ENCODE measurements at regions not wholly inside any gene's neighbourhood (a gene's known extent, or its start where the extent isn't known, plus 50 kb on each side); places are given as distances from the start of the nearest gene placed in this dataset.

DNA sequence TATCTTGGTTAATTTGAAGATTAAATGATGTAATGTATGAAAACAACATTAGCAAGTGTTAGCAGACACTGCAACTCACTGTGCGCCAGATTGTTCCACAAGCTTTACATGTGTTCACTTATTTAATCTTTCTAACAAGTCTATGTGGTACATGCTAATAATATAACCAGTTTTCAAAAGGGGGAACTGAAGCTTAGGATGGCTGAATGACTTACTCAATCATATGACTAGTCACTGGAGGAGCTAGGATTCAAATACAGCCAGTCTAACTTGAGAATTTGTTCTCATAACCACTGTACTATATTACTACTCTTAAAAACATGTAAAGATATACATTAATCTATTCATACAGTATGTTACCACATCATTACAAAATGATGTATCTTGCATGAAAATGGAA is 60.5 kb upstream of the LRIG3 start:
- H3K4me3 ChIP-seq: no peak overlapping the region
- no peaks in the 10 kb centered on the region for H3K9me3 ChIP-seq (replicated peaks in 1 of 3)
- intact Hi-C loops (cut with DNase I): no loop called here
- DNase-seq: no peak
- H3K4me1 ChIP-seq (replicated peaks in 1 of 2): no peaks in the 10 kb centered on the region
- no peaks in the 10 kb centered on the region for H3K36me3 ChIP-seq (replicated peaks in 1 of 2)
- H3K27me3 ChIP-seq: no peaks in the 10 kb centered on the region
- 84 to 93% (median 88%) methylated on average over 1 of the region's 1 CpG for WGBS, 4 donors
- no peak for TF ChIP-seq POLR2A (IDR thresholded peaks at IDR 0.05)
- TF ChIP-seq, protein P1, sequence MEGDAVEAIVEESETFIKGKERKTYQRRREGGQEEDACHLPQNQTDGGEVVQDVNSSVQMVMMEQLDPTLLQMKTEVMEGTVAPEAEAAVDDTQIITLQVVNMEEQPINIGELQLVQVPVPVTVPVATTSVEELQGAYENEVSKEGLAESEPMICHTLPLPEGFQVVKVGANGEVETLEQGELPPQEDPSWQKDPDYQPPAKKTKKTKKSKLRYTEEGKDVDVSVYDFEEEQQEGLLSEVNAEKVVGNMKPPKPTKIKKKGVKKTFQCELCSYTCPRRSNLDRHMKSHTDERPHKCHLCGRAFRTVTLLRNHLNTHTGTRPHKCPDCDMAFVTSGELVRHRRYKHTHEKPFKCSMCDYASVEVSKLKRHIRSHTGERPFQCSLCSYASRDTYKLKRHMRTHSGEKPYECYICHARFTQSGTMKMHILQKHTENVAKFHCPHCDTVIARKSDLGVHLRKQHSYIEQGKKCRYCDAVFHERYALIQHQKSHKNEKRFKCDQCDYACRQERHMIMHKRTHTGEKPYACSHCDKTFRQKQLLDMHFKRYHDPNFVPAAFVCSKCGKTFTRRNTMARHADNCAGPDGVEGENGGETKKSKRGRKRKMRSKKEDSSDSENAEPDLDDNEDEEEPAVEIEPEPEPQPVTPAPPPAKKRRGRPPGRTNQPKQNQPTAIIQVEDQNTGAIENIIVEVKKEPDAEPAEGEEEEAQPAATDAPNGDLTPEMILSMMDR (IDR thresholded peaks at IDR 0.05): no peak
- H3K27ac ChIP-seq: no peak overlapping the region

DNA sequence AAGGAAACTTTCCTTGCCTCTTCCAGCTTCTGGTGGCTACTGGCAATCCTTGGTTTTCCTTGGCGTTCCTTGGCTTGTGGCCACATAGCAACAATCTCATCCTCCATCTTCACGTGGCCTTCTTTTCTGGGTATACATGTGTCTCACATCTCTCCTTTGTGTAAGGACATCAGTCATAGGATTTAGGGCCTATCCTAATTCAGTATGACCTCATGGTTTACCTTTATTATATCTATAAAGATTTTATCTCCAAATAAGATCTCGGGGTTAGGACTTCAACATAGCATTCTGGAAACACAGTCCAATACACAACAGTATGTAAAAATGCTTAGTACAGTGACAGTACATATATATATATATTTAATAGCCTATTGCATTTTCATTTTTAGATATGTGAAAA is 58.4 kb upstream of the LRIG3 start:
- Histone ChIP-seq H3K27ac (no peak overlapping the region), H3K36me3 (replicated peaks in 1 of 2) (no peaks in the 10 kb centered on the region), H3K27me3 (no peaks in the 10 kb centered on the region), H3K4me1 (replicated peaks in 1 of 2) (no peaks in the 10 kb centered on the region), H3K9me3 (replicated peaks in 1 of 3) (no peaks in the 10 kb centered on the region), H3K4me3 (no peak overlapping the region)
- DNase-seq: no peak
- intact Hi-C loops (cut with DNase I): no loop called here
- WGBS, 4 donors: 82 to 89% (median 88%) methylated on average over 3 of the region's 3 CpGs
- TF ChIP-seq, protein P1 (IDR thresholded peaks at IDR 0.05): no peak
- no peak for TF ChIP-seq POLR2A (IDR thresholded peaks at IDR 0.05)

DNA sequence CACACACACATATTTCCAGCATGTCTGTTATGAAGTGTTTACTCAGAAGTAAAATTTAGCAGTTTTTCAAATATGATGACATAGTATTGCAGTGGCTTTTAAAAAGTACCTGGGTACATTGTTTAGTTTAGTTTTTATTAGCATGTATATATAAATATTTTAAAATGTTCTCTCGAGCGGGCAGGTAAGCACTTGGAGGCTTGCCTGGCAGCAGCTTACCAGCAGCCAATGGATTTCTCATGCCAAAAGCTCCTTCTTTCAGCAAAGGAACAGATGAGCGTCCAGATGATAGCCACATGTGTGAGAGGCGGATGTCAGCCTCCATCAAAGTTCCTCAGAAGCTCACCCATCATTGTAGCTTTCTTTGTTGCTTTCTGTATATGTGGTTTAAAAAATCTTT is 57.2 kb upstream of the LRIG3 start:
- Histone ChIP-seq H3K9me3 (replicated peaks in 1 of 3) (no peaks in the 10 kb centered on the region), H3K4me1 (replicated peaks in 1 of 2) (no peaks in the 10 kb centered on the region), H3K4me3 (no peak overlapping the region), H3K27ac (no peak overlapping the region), H3K36me3 (replicated peaks in 1 of 2) (no peaks in the 10 kb centered on the region), H3K27me3 (no peaks in the 10 kb centered on the region)
- intact Hi-C loops (cut with DNase I): no loop called here
- DNase-seq: no peak
- no peak for TF ChIP-seq POLR2A (IDR thresholded peaks at IDR 0.05)
- TF ChIP-seq, protein P1 (IDR thresholded peaks at IDR 0.05): no peak
- WGBS, 4 donors: 85 to 90% (median 88%) methylated on average over 4 of the region's 4 CpGs

DNA sequence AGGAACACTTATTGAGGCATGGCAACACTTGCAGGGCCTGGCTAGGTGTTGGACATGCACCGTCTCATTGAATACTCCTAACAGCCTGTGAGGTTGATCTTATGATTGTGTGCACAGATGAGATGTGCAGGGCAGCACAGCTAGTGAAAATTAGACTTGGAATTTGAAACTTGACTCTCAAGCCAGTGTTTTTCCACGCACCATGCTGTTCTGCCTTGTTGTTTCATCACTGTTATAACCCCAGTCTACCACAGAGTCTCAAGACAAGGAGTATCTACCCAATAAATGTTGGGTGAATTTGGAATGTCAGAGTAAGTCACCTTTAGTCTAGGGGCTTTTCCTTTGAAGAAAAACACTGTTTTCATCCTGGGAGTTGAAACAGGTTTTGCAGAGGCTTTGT is 55.8 kb upstream of the LRIG3 start:
- Histone ChIP-seq H3K27me3 (no peaks in the 10 kb centered on the region), H3K4me1 (replicated peaks in 1 of 2) (no peaks in the 10 kb centered on the region), H3K9me3 (replicated peaks in 1 of 3) (no peaks in the 10 kb centered on the region), H3K36me3 (replicated peaks in 1 of 2) (no peaks in the 10 kb centered on the region), H3K4me3 (no peak overlapping the region), H3K27ac (no peak overlapping the region)
- 85 to 100% (median 93%) methylated on average over 2 of the region's 2 CpGs for WGBS, 4 donors
- intact Hi-C loops (cut with DNase I): no loop called here
- DNase-seq: no peak
- no peak for TF ChIP-seq POLR2A (IDR thresholded peaks at IDR 0.05)
- TF ChIP-seq, protein P1 (IDR thresholded peaks at IDR 0.05): no peak

Small RNA genes in the stretch of these regions (small RNA-seq; reads per million reads assigned to genes)
- gene RNU6-279P (0 reads per million in 2 donors), gene RNU6-871P (0 reads per million in 2 donors)
